Skeletal muscle satellite cell (primary cell): ENCODE measurements at regions not wholly inside any gene's neighbourhood (a gene's known extent, or its start where the extent isn't known, plus 50 kb on each side); places are given as distances from the start of the nearest gene placed in this dataset.

Experiments used
- H3K27me3 ChIP-seq: 2 replicates; pipeline ENCODE4 v1.7.0; 2013; ENCODE audit warnings: low read length; ENCODE audit not compliant: control insufficient read depth, insufficient read depth
- H3K36me3 ChIP-seq: 2 replicates; pipeline ENCODE4 v1.7.0; 2013; ENCODE audit warnings: mild to moderate bottlenecking, control low read depth, low read length; ENCODE audit not compliant: insufficient read depth
- H3K4me1 ChIP-seq: 2 replicates; pipeline ENCODE4 v1.7.0; 2013; ENCODE audit warnings: low read length; ENCODE audit not compliant: control insufficient read depth, insufficient read depth
- H3K4me2 ChIP-seq: 2 replicates; pipeline ENCODE4 v1.7.0; 2013; ENCODE audit warnings: mild to moderate bottlenecking, low read length
- H3K4me3 ChIP-seq: 2 replicates; pipeline ENCODE4 v1.7.0; 2013; ENCODE audit warnings: low read length
- H3K9ac ChIP-seq: 2 replicates; pipeline ENCODE4 v1.7.0; 2013; ENCODE audit warnings: mild to moderate bottlenecking, low read depth, low read length, moderate library complexity
- H3K9me3 ChIP-seq: replicated peaks from 2 replicates; pipeline ENCODE4 v1.7.0; 2013; ENCODE audit warnings: mild to moderate bottlenecking, control low read depth, low read length

DNA sequence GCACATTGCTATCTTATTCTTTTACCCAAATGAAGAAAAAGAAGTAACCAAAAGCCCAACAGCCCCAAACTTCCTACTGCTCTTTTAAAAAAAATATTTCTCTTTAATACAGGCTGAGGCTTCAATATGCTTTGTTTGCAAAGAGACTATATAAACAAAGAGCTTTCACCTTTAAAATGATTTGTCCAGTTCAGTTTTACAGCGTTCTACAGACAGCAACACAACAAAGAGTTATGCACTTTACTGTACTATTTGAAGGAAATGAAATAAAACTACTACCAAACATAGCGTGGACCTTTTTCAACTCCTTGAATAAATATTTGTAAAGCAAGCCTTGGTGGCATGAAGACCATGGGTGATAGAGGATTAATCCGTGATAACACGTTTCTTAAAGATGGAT is 151.2 kb downstream of the FGF9 start:
- Histone ChIP-seq H3K9ac (no peak overlapping the region), H3K4me2 (no peak overlapping the region), H3K27me3 (no peaks in the 10 kb centered on the region), H3K4me3 (no peak overlapping the region), H3K9me3 (peaks cover 3% of the 10 kb centered on the region), H3K4me1 (no peaks in the 10 kb centered on the region), H3K36me3 (no peaks in the 10 kb centered on the region)

DNA sequence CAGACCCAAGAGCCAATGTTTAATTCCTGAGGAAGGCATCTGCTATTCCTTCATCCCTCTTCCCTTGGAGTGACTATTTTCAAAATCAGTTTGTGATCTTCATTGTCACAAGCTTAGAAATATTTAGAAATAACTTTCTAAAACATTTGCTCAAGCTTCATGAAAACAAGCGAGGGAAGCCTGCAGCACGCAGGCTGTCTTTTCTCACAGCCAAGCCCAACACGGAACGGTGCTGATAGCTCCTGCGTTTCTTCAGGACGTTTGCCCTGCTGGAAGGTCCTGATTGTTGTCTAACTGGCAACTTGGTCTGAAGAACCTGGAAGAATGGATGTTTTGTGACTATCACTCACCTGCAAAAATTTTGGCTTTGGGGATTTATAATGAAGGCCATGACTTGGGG is 152.5 kb downstream of the FGF9 start:
- no peaks in the 10 kb centered on the region for H3K4me1 ChIP-seq
- H3K36me3 ChIP-seq = no peaks in the 10 kb centered on the region
- no peak overlapping the region for H3K4me3 ChIP-seq
- peaks cover 3% of the 10 kb centered on the region for H3K9me3 ChIP-seq
- no peak overlapping the region for H3K4me2 ChIP-seq
- H3K27me3 ChIP-seq = no peaks in the 10 kb centered on the region
- no peak overlapping the region for H3K9ac ChIP-seq

- Histone ChIP-seq H3K4me3 (no peak overlapping the region), H3K9me3 (peaks cover 3% of the 10 kb centered on the region), H3K9ac (no peak overlapping the region), H3K4me2 (no peak overlapping the region), H3K27me3 (no peaks in the 10 kb centered on the region), H3K4me1 (no peaks in the 10 kb centered on the region), H3K36me3 (no peaks in the 10 kb centered on the region)
These were observed 153.1 kb downstream of the FGF9 start for GRCh38 chr13:21823949-21824348.

- H3K4me1 ChIP-seq = no peaks in the 10 kb centered on the region
- peaks cover 3% of the 10 kb centered on the region for H3K9me3 ChIP-seq
- no peaks in the 10 kb centered on the region for H3K36me3 ChIP-seq
- H3K4me2 ChIP-seq = no peak overlapping the region
- no peak overlapping the region for H3K4me3 ChIP-seq
- no peaks in the 10 kb centered on the region for H3K27me3 ChIP-seq
- H3K9ac ChIP-seq = no peak overlapping the region
These were observed 154.3 kb downstream of the FGF9 start for GRCh38 chr13:21825186-21825585.

- H3K9ac ChIP-seq = no peak overlapping the region
- no peaks in the 10 kb centered on the region for H3K36me3 ChIP-seq
- H3K4me3 ChIP-seq = no peak overlapping the region
- no peaks in the 10 kb centered on the region for H3K27me3 ChIP-seq
- H3K9me3 ChIP-seq = peaks cover 3% of the 10 kb centered on the region
- no peak overlapping the region for H3K4me2 ChIP-seq
- no peaks in the 10 kb centered on the region for H3K4me1 ChIP-seq
These were observed 154.9 kb downstream of the FGF9 start for GRCh38 chr13:21825801-21826200.

DNA sequence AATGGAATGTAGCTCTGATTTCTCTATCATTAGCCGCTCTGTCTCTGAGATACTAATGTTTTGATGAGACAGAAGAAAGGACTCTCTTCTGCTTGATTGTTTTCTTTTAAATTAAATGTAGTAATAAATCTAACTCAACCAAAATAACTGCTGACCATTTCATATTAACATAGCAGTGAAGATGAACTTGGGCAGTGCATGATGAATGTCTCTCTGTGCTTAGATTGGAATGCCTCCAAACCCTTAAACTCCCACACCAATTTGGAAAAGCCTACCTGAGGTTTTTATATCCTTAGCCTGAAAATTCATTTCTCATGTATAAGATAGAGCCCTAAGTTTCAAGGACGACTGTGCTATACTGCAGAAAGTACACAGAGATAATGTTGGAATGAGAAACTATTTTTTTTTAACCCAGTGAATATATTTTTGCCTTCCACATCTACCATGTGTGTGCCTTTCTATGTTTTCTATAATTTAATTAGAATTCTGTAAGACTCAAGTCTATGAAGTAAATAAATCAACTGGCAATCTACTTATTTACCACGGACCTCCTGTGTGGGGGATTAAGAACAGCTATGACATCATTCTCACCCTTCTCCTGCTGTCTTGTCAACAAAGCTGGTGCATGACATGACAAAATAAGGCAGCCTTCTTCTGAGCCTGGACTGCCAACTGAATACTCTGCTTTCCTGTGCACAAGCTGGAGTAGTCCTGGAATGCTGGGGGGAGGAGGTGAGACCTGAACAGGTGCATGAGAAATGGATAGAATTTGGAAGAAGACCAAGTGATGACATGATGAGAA is 155.5 kb downstream of the FGF9 start:
- Histone ChIP-seq H3K27me3 (no peaks in the 10 kb centered on the region), H3K9ac (no peak overlapping the region), H3K9me3 (peaks cover 3% of the 10 kb centered on the region), H3K4me2 (no peak overlapping the region), H3K36me3 (no peaks in the 10 kb centered on the region), H3K4me1 (no peaks in the 10 kb centered on the region), H3K4me3 (no peak overlapping the region)

GRCh38 chr13:21831654-21832324 is 160.9 kb downstream of the FGF9 start:
- no peak overlapping the region for H3K4me3 ChIP-seq
- no peaks in the 10 kb centered on the region for H3K27me3 ChIP-seq
- H3K9me3 ChIP-seq = no peaks in the 10 kb centered on the region

DNA sequence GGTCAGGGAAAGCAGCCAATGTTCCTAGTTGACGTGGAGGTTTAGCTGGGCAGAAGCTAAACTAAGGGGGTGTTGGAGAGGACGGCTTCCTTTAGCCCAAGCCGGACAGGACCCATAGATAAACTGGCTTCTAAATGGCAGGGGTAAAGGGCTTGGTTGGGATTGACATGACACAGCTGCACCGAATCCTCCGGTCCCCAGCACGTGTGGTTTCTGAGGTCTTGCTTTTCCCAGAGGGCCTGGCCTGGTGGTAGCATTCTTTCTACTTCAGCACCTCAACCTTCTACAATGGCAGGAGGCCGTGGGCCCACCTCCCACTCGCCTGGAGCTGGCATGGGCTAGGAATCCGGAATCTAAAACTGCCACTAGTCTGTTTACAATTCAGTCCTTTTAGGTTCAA is 163.0 kb downstream of the FGF9 start:
- Histone ChIP-seq H3K4me2 (no peak overlapping the region), H3K9me3 (no peaks in the 10 kb centered on the region), H3K9ac (no peak overlapping the region), H3K4me3 (no peak overlapping the region), H3K36me3 (no peaks in the 10 kb centered on the region), H3K27me3 (no peaks in the 10 kb centered on the region), H3K4me1 (peaks cover 4% of the 10 kb centered on the region)

More at GRCh38 chr13:21831654-21832324, 160.9 kb downstream of the FGF9 start:
- Histone ChIP-seq H3K4me1 (no peaks in the 10 kb centered on the region), H3K36me3 (no peaks in the 10 kb centered on the region), H3K4me2 (no peak overlapping the region), H3K9ac (no peak overlapping the region)

DNA sequence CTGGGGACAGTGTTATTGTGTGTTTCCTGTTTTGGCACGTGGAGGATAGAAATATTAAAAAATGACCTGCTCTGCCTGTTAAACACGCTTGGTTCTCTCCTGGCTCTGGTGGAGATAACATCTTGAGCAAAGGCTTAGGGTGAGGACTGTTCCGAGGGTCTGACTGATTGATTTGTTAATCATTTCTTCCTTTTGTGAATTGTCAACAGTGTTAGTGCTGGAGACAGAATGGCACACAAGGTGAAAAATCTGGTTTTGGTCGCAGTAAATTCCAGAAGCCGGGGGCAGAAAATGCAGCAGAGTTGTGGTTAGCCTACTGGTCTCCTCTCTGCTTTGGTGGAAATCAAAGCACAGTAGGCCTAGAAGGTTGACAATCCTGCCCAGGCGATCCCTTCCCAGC is 163.6 kb downstream of the FGF9 start:
- no peaks in the 10 kb centered on the region for H3K36me3 ChIP-seq
- H3K9me3 ChIP-seq = no peaks in the 10 kb centered on the region
- H3K27me3 ChIP-seq = no peaks in the 10 kb centered on the region
- no peak overlapping the region for H3K4me3 ChIP-seq
- H3K9ac ChIP-seq = no peak overlapping the region
- no peak overlapping the region for H3K4me2 ChIP-seq
- H3K4me1 ChIP-seq = peaks cover 4% of the 10 kb centered on the region

DNA sequence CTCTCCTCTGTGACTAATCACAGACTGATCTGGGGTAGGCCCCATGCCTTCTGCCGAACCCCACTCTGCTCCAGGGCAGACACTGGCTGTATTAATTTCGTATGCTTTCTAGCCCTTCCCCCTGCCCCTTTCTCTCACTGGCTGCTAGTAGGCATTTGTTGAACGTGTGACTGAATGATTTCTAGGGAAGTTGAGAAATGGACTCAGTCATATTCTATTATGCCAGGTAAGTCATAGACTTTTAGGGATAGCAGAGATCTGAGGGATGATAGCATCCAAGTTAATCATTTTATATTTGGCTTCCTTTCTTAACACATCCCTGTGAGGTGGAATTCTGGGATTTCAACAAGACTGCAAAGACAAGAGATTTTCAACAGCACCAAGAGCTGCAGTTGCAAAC is 166.4 kb downstream of the FGF9 start:
- no peaks in the 10 kb centered on the region for H3K9me3 ChIP-seq
- no peak overlapping the region for H3K4me3 ChIP-seq
- H3K4me2 ChIP-seq = no peak overlapping the region
- no peaks in the 10 kb centered on the region for H3K27me3 ChIP-seq
- H3K9ac ChIP-seq = no peak overlapping the region
- H3K36me3 ChIP-seq = no peaks in the 10 kb centered on the region
- peaks cover 4% of the 10 kb centered on the region for H3K4me1 ChIP-seq

GRCh38 chr13:21837841-21838551 is 167.1 kb downstream of the FGF9 start:
- no peak overlapping the region for H3K4me3 ChIP-seq
- H3K9ac ChIP-seq = no peak overlapping the region
- H3K4me2 ChIP-seq = peak overlapping the region; percentile 51
- H3K4me1 ChIP-seq = peaks cover 4% of the 10 kb centered on the region
- H3K9me3 ChIP-seq = no peaks in the 10 kb centered on the region
- no peaks in the 10 kb centered on the region for H3K36me3 ChIP-seq
- H3K27me3 ChIP-seq = no peaks in the 10 kb centered on the region
